ENCODE measurements at regions not wholly inside any gene's neighbourhood (a gene's known extent, or its start where the extent isn't known, plus 50 kb on each side); places are given as distances from the start of the nearest gene placed in this dataset.

DNA sequence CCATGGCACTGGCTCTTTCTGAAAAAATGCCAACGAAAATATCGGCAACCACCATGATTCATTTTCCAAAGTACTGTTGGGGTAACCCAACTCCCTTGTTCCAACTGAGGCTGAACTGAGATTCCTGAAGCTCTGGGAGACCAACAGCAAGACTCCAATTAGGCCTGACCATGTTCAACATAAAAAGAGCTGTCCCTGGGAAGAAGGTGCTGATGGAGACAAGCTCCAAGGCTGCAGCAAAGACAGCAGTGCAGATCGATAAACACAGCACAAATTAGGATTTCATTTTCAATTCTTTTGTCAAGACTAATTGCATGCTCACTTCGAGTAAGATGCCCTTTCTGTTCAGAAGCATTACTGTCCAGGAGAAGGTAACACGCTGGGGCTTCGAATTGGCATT is 968.0 kb downstream of the UQCRFS1 start:
- no peak for DNase-seq

DNA sequence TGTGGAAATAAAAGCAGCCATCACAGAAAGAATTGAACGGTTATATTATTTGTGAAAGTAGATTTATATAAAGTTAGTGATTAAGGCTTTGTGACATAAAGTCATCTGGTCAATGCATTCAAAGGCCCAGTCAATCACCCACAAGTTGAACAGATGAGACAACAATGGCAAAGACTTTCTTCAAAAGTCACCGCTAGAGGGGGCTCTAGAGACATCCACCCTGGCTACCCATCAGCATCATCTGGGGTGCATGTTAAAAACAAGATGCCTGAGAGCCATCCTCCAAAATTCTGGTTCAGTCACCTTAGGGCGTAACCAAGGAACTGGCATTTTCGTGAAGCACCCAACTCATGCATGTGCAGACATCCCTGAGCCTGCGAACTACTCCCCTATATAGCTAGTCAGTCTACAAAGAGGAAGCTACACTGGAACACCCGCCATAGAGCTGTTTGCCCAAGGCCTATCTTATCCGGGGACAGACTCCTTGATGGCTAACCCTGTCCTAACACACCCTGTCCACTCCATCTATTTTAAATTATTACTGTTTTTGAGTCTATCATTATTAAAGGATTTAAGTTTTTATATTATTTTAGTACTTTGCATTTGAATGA is 970.5 kb downstream of the UQCRFS1 start:
- peak; percentile 16 for DNase-seq

DNA sequence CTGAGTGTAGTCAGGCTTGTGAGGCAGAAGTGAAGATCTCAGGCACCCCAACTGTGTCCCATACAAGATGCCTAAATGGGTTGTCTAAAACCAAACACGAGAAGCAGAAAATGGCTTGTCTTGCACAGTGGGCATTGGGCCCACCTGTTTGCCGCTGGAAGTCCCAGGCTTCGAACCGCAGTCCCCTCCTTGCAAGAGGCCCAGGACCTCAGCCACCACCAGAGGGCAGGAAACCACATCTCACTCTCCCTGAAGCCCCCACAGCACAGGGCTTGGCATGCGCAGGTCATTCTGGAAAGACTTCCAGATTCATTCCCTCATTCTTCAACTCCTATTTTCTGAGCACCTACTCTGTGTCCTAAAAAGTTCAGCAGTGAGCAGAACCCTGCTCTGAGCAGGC is 973.7 kb downstream of the UQCRFS1 start:
- DNase-seq = no peak

DNA sequence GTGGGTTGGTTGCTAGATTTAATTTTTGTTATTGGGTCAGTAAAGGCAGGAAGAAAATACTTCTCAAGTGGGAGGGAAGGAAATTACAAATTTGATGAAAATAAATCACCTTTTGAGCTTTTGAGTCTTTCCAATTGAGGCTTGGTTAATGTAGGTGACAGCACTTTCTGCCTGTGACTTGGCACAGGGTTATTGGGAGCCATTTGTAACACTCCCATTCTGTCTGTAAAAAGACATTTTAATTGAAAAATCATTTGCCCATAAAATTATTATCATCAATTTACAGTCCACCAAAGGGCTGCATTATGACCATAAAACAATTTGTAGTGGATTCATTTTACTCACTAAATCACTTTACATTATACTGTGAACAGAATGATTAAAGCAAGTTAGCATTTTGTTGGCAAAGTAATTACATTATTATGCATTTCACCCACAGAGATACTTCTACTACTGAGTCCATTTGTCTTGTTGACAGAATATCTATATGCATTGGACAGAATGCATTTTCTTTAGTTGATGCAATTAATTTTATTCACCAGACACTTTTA is 974.6 kb downstream of the UQCRFS1 start:
- DNase-seq = no peak

DNA sequence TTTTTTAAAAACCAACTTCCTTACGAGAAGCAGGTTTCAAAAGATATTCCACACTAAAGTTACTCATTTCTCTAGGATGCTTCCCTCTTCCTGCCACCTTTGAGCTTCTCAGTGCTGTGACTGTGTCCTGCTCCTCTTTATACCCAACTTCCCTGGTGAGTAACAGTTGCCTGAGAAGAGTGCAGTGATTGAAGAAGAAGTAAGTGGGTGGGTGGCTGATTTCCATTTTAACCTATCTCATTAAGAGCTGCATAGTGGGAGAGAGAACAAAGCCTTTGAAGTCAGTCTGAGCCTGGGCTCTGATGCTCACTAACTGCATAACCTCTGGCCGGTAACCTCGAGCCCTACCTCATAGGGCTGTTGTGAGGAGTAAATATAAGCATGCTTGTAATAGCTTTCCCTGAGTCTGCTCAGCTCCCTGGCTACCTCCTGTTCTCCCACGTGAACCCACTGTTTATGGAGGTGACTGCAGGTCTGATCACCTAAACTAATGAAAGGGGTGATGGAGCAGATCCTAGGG is 977.3 kb downstream of the UQCRFS1 start:
- DNase-seq = no peak

DNA sequence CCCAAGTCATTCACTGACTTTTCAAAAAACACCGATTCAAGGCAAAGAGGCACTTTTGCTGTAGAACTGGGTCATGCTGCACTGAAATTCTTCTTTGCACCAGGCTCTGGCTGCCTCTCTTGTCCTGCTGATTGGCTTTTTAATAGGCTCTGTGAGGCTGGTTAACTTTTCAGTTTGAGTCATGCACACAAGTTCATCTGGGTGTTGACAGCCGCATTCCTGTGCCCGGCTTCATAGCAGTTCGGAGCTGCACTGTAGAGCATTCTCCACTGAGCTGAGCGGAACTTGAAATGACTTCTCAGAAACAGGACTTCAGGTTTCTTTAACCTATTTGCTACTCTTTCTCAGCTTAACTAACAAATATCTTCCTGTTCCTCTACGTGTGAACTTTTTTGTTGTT is 978.3 kb downstream of the UQCRFS1 start:
- DNase-seq = no peak

DNA sequence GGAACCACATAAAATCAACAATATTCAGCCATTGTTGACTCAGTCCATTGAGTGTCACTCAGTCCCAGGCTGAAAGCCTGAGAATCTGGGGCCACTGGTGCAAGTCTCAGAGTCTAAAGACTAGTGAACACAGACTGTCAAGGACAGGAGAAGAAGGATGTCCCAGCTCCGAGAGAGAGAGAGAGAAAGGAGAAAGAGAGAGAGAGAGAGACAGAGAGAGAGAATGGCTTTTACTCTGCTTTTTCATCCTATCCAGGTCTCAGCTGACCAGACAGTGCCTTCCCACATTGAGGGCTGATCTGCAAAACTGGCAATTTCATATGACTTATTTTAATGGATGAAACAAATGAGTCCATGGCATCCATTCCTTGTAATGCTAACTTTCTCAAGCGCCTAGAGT is 984.1 kb downstream of the UQCRFS1 start:
- DNase-seq = no peak

DNA sequence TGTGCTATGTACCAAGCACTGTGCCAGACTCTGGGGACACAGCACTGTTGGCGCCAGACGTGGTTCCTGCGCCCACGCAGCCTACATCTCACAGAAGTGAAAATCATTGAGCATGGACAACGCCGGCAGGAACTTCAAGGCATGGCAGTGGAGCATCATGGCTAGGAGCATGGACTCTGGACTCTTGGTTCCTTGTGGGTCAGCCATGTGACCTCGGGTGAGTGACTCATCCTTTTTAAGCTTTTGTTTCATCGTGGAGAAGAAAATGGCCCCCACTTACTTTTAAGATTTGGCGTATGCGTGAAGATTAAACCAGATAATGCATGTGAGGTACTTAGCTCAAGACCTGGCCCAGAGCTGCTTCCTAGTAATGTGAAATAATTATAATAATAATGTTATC is 988.5 kb downstream of the UQCRFS1 start:
- no peak for DNase-seq

DNA sequence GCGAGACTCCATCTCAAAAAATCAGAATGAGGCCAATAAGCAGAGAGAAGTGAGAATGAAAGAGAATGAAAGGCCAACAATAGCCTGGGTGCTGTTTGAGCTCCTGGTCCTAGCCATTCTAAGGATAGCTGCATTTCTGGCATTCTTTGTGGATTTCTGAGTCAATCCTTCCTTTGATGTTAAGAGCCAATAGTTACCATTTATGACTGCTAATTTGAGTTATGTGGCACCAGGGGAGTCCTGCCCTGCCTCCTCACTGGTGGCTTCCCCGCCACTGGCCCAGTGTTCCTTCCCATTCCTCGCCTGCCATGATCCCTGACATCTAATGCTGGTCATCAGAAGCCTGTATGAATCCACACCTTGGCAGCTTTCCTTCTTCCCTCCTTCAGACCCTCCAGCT is 991.2 kb downstream of the UQCRFS1 start:
- DNase-seq = no peak

DNA sequence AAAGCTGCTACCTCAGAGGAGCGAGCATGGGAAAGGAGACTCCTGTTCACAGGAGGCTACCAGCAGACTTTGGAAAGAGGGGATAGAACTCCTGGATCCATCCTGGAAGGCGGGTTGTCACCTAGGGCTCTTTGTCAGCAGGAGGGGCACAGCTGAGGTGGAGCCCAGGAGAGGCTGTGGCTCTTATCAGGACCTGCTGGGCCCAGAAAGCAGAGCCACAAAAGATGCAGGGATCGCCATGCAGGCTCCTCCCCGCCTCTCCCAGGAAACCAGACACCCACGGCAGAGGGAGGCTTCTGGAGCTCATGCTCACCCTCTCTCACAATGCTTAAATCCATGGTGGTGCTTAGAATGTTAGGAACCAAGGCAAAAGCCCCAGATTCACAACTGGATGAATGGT is 994.2 kb downstream of the UQCRFS1 start:
- DNase-seq = no peak

DNA sequence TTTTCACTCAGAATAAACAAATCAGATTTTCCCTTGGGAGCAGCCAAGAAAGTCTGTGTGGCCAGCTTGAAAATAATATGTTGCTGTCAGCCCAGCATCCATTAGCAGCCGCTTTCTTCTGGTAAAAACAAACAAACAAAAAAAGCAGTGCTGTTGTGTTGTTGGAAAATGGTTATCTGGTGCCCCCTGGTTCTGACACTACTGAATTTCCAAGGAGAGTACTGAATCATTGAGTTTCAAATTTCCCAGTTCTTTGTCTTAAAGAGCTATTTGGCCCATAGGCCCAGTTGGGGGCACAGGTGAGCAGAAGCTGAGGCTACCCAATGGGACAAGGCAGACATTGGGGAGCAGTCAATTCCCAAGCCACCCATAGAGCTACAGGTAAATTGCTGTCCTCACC is 995.9 kb downstream of the UQCRFS1 start:
- no peak for DNase-seq

DNA sequence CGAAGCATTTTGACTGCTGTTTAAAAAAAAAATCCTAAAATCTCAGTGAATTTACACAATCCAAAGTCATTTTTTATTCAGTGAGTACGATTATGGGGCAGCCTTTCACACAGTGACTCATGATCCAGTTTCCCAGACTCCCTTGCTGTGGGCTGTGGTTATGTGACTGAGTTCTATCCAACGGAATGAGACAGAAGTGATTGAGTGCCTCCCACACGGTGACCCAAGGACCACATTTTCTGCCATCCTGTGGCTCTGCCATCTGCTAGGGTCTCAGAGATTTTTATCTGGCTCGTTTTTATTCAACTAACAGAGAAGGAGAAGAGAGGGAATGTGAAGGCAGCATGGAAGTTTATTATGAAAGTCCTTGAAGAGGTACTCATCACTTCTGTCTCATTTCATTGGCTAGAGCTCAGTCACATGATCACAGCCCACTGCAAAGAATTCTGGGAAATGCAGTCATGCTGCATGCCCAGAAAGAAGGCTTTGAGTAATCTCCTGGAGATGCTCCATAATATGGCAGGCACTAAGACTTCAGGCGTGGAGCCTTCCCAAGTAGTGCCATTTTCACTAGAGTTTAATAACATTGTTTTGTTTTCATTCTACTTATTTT is 999.4 kb downstream of the UQCRFS1 start:
- DNase-seq = no peak

DNA sequence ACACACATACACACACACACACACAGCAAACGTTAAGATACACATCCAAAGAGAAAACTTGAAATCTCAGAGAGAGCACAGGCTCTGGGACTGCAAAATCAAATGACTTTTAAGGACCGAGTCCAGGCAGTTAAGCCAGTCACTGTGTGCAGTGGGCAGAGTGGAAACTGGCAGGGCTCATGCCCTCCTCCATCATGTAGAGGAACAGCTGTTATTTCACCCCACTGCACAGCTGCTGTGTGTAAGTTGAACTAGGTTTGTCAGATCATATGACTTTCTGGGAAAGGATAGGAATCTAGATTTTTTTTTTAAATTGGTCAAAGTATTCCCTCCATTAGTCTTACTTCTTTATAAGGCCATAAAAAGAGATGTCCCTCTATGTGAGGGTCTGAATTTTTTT is 1002.1 kb downstream of the UQCRFS1 start:
- DNase-seq = no peak

DNA sequence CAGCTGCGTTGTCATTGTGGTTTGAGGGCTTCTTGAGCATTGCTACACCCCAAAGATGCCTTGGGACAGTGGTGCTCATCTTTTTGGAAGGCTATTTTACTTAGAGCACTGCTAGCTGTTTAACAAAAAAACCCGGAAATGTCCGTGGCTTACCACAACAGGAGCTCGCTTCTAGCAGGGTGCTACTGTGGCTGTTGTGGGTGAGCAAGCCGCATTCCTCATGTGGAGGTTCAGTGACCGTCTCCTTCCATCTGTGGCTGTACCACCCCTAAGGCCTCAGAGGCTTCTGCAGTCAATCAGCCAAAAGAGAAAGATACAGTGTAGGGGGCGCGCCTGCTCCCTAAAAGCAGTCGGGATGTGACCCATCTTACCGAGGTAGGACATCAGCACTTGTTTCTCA is 1004.2 kb downstream of the UQCRFS1 start:
- DNase-seq = no peak

DNA sequence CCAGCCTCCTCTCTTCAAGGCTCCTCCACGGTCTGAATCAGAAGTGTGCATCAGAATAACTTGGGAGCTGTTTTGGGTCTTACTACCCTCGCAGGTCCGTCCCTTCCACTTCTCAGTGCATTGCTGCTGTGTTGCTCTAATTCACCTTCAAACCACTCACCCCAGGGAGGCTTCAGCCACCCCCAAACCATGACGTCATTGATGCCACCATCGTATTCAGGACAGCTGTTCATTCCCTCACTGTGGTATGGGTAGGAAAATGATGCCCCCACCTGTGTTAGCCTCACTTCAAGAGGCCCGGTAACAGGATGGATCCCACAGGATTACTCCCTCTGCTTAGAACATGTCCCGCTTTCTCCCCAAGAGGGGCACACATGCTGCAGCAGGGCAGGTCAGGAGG is 1005.7 kb downstream of the UQCRFS1 start:
- no peak for DNase-seq

DNA sequence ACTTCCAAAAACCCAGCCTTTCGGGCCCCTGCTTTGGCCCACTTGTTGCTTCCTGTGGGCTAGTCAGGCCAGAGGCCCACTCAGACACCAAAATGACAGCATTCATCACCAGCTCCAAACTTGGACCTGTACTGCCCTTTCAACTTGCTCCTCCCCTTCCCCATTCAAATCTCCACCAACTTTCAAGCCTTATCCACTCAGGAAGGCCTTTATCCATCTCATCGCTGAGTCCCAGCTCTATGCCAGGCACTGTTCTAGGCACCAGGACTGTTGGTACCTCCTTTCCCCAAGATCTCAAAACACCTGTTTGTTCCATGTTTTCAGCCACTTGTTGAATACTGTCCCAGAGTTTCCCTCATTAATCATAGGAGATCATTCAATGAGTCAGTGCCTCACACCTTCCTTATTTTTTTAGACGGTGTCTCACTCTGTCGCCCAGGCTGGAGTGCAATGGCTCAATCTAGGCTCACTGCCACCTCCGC is 1011.4 kb downstream of the UQCRFS1 start:
- no peak for DNase-seq

DNA sequence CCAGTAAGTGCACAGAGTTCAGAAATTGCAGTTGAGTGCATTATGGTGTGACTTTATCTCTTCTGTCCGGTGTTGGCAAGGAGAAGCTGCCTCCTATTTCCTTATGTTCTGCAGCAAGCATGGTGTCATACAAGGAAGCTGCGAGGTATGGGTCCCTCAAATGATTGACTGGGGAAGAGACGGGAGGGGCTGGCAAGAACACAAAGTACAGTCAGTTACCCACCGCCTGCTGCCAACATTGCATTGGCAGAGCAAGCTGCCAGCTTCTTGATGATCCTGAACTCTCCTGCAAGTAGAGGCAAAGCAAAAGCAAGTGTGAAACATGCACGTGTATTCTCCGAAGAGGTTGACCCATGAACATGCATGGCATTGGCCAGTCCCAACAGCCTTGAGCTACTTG is 1013.6 kb downstream of the UQCRFS1 start:
- no peak for DNase-seq

DNA sequence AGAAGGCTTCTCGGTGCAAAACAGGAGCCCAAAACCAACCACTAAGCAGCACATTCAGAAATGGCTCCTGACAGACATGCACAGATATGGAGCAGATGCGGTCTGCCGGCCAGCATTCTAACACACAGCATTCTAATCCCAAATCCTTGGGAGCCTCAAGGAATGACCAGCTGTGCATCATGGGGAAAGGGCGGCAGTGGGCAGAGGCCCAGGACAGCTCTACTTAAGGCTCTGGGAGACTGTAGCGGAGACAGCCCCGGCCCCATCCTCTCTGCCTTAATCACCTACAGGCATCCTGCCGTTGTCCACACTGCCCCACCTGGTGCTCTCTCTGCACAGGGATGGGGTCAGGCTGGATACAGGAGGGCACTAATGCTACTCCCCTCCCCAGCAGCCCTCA is 1016.0 kb downstream of the UQCRFS1 start:
- no peak for DNase-seq

DNA sequence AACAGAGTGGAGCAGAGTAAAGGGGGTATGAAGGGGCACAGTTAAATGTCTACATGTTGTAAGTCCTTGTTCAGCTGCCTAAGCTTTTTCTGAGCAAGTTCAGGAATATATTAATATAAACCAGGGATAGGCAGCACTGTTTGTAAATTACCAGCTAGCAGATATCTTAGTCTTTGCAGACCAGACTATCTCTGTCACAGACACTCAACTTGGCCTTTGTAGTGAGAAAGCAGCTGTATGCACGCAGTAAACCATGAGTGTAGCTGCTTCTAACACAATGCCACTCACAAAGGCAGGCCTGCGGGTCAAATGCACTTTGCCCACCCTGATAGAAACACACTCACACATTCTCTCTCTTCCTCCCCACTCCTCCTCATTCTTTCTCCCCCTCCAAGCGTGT is 1016.9 kb downstream of the UQCRFS1 start:
- DNase-seq = no peak

DNA sequence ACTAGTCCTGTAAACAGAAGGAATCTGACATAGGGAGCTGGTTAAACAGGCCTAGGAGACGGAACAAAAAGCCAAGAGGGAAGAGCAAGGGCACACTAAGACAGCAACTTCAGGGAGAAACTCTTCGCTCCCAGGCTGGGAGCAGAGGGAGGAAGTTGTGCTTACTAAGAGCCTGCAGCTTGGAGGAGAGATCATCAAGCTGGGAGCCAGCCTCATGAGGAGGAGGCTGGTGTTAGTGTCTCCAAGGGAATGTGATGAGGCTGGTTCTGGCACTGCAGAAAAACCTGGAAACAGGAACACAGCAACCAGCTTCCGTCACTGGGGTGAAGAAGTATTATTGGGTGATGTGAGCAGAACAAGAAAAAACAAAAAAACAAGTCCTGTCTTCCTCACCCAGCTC is 1027.3 kb downstream of the UQCRFS1 start:
- DNase-seq = no peak

DNA sequence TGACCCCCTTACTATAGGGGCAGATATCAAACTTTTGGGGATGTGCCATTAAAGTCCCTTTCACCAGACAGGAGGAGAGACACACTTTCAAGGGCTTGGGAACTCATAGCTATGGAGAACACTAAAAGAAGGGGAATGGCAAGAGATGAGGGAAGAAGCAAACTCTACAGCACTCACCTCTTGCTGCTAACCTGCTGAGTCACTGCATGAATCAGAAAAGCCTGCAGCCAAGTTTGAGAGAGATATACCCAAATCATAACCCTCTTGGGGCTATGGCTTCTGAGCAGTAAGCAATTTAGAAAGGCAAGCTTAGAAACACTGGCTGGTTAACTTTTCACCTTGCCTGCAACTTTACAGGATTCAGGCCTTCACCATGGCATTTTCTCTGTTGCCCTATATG is 1028.0 kb downstream of the UQCRFS1 start:
- DNase-seq = no peak

DNA sequence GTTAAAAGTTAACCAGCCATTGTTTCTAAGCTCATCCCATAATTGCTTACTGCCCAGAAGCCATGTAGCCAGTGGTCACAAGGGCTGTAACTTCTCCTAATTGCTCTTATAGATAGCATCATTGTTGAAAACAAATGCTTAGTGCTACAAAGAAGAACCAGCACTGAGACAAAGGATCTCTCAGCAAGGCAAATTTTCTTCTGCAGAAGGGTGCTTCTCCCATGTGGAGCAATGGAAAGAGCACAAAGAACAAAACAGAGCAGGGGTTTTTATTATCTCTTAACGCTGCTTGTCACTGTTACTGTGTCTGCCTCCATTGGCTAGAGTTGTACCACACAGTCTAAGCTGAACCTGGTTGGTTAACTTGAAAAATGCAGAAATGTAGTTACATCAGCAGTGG is 1036.8 kb downstream of the UQCRFS1 start:
- no peak for DNase-seq

DNA sequence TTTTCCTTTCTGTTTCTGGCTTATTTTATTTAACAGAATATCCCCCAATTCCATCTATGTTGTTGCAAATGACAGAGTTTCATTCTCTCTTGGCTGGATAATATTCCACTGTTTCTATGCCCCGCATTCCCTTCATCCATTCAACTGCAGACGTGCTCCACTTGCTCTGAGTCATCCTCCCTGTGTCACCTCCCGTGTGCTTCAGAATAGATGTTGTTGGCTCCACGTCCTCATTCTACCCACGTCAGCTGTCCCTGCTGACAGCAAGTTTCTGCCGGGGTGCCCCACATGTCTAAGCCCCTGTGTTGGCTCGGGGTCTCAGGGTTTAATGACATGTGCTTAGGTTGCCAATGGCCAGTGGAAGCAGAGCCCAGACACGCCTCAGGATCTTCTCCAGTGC is 1041.0 kb downstream of the UQCRFS1 start:
- DNase-seq = no peak

DNA sequence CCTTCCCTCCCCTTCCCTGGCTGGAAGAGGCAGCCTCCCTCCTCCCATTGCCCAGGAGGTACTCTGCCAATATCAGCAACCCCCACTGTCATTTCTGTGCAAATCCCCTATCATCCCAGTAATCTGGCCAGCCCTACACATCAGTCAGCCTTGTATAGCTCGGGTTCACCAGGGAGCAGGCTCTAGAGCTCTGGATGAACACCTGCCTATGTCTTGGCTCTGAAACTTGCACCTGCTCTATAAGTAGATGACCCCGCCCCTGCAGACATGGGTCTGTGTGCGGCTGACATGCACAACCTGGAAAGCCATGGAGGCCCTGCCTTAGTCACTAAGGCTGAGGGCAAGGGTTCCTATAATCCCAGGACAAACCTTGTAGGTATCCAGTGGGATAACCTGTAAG is 1042.9 kb downstream of the UQCRFS1 start:
- peak; percentile 84 for DNase-seq
